ENCODE measurements at regions not wholly inside any gene's neighbourhood (a gene's known extent, or its start where the extent isn't known, plus 50 kb on each side); places are given as distances from the start of the nearest gene placed in this dataset.

- no peak for TF ChIP-seq CTCF (IDR thresholded peaks at IDR 0.05; ENCODE audit: extremely low read depth, insufficient read depth, missing control alignments)
- no peak for DNase-seq (ENCODE audit: low spot score)
- in situ Hi-C loops (cut with MboI; ENCODE audit: low pct_unique_long_range_greater_than_20kb, low sequenced_read_pairs, unreplicated experiment): no loop called here
These were observed 68.2 kb downstream of the KATNIP start for GRCh38 chr16:27618165-27618564.

GRCh38 chr16:27618606-27619327 lies 68.8 kb downstream of the KATNIP start:
- TF ChIP-seq CTCF (IDR thresholded peaks at IDR 0.05; ENCODE audit: extremely low read depth, insufficient read depth, missing control alignments): no peak
- no peak for DNase-seq (ENCODE audit: low spot score)
- in situ Hi-C loops (cut with MboI; ENCODE audit: low pct_unique_long_range_greater_than_20kb, low sequenced_read_pairs, unreplicated experiment): no loop called here

- no peak for DNase-seq (ENCODE audit: low spot score)
- in situ Hi-C loops (cut with MboI; ENCODE audit: low pct_unique_long_range_greater_than_20kb, low sequenced_read_pairs, unreplicated experiment): no loop called here
- no peak for TF ChIP-seq CTCF (IDR thresholded peaks at IDR 0.05; ENCODE audit: extremely low read depth, insufficient read depth, missing control alignments)
These were observed 70.6 kb downstream of the KATNIP start for GRCh38 chr16:27620541-27620940.

- in situ Hi-C loops (cut with MboI; ENCODE audit: low pct_unique_long_range_greater_than_20kb, low sequenced_read_pairs, unreplicated experiment): no loop called here
- no peak for TF ChIP-seq CTCF (IDR thresholded peaks at IDR 0.05; ENCODE audit: extremely low read depth, insufficient read depth, missing control alignments)
These were observed 74.5 kb downstream of the KATNIP start for GRCh38 chr16:27624154-27625049.

GRCh38 chr16:27625050-27625697 lies 75.2 kb downstream of the KATNIP start:
- DNase-seq (ENCODE audit: low spot score): no peak
- in situ Hi-C loops (cut with MboI; ENCODE audit: low pct_unique_long_range_greater_than_20kb, low sequenced_read_pairs, unreplicated experiment): no loop called here
- no peak for TF ChIP-seq CTCF (IDR thresholded peaks at IDR 0.05; ENCODE audit: extremely low read depth, insufficient read depth, missing control alignments)

More at GRCh38 chr16:27624154-27625049, 74.5 kb downstream of the KATNIP start:
- no peak for DNase-seq (ENCODE audit: low spot score)

GRCh38 chr16:27627136-27627535 lies 77.2 kb downstream of the KATNIP start:
- no peak for TF ChIP-seq CTCF (IDR thresholded peaks at IDR 0.05; ENCODE audit: extremely low read depth, insufficient read depth, missing control alignments)
- DNase-seq (ENCODE audit: low spot score): no peak
- in situ Hi-C loops (cut with MboI; ENCODE audit: low pct_unique_long_range_greater_than_20kb, low sequenced_read_pairs, unreplicated experiment): no loop called here
